B cell (primary cell): ENCODE measurements at regions not wholly inside any gene's neighbourhood (a gene's known extent, or its start where the extent isn't known, plus 50 kb on each side); places are given as distances from the start of the nearest gene placed in this dataset.

Experiments used
- CTCF ChIP-seq: fragments of 200-600 bp; IDR thresholded peaks from one replicate; pipeline ENCODE4 v1.8.0; 2022; ENCODE audit warnings: antibody characterized with exemption, mild to moderate bottlenecking
- EZH2 ChIP-seq: IDR thresholded peaks from 2 replicates; pipeline ENCODE4 v1.6.1; 2012; ENCODE audit warnings: borderline replicate concordance, low read depth, mild to moderate bottlenecking, moderate library complexity, low read length; ENCODE audit not compliant: insufficient read depth, poor library complexity, severe bottlenecking

- no peak for TF ChIP-seq CTCF
- TF ChIP-seq EZH2 = no peak
These were observed 148.1 kb upstream of the TCF21 start for GRCh38 chr6:133740816-133741215.
